ENCODE measurements at regions not wholly inside any gene's neighbourhood (a gene's known extent, or its start where the extent isn't known, plus 50 kb on each side); places are given as distances from the start of the nearest gene placed in this dataset.
A peak's percentile ranks its signal among the peaks of the same experiment; 100 is the strongest.

DNA sequence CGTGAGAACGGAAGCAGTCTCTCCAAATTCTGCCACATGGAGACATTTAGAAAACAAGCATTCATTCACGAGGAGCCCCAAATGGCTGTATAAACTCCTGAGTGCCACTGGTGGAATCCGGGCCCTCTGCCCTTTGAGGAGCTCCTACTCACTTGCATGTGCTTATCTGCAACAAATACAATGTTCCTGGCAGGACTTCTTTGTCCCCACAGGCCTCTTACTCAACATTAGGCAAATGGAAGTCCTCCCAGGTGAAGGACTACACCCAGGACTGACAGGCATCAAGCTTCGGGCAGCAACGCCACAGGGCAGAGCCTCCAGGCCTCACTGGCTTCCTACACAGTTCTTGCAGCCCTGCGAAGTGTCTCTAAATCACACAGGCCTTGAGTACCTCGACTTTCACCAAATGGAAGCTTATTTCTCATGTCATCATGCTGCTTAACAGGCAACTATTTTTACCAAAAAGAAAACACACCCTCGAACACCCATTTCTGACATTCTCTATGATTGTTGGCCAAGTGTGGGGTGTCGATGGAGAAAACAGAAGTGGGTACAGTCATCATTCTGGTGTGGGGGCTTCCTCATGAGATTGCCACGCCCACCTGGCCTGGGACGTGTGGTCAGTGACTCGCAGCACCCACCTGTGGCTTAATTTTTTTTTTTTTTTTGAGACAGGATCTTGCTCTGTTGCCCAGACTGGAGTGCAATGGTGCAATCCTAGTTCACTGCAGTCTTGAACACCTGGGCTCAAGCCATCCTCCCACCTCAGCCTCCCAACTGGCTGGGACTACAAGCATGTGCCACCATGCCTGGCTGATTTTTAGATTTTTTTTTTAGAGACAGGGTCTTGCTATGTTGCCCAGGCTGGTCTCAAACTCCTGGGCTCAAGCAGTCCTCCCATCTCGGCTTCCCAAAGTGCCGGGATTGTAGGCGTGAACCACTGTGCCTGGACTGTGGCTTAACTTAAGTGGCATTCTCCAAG is 186.8 kb upstream of the GLI2 start:
- DNase-seq (ENCODE audit: low spot score): no peak

- DNase-seq (ENCODE audit: low spot score): no peak
Observed at GRCh38 chr2:120549841-120550240, 185.8 kb upstream of the GLI2 start.

DNA sequence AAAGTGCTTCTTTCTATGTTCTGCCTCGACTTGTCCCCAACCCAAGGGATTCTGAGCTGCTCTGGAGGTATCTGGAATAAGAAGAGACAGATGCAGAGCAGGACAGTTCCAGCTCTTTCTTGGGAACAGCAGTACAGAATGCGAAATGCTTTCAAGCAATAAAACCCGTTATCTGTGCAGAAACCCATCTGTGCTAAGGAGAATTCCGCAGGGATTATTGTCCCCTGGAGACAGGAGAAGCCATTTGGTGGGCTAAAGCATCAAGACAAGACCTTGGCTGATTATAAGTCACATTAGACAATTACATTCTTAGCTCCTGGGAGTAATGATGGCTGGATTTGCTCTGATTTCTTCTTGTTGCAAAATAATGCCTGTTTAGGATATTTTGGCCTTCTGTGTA is 185.4 kb upstream of the GLI2 start:
- DNase-seq (ENCODE audit: low spot score): no peak

GRCh38 chr2:120550893-120551446 is 184.7 kb upstream of the GLI2 start:
- no peak for DNase-seq (ENCODE audit: low spot score)

GRCh38 chr2:120551522-120551921 is 184.1 kb upstream of the GLI2 start:
- DNase-seq (ENCODE audit: low spot score): no peak

DNA sequence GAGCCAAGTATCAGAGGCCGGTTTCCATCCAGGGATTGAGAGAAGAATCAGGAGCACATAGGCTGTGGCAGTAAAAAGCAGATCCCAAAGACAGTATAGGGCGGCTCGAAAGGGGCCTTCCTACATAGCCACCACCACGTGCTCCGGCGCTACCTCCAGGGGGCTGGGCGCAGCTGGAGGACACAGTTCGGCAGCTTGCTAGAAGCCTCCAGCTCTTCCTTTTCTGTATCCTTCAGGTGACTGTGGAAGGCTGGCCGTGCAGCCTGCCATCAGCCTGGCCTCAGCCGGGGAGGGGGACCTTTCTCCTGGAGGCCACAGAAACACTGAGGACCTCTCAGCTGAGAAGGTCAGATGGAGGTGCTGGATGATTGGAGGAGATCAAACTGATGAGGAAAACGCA is 183.6 kb upstream of the GLI2 start:
- DNase-seq (ENCODE audit: low spot score): no peak

DNA sequence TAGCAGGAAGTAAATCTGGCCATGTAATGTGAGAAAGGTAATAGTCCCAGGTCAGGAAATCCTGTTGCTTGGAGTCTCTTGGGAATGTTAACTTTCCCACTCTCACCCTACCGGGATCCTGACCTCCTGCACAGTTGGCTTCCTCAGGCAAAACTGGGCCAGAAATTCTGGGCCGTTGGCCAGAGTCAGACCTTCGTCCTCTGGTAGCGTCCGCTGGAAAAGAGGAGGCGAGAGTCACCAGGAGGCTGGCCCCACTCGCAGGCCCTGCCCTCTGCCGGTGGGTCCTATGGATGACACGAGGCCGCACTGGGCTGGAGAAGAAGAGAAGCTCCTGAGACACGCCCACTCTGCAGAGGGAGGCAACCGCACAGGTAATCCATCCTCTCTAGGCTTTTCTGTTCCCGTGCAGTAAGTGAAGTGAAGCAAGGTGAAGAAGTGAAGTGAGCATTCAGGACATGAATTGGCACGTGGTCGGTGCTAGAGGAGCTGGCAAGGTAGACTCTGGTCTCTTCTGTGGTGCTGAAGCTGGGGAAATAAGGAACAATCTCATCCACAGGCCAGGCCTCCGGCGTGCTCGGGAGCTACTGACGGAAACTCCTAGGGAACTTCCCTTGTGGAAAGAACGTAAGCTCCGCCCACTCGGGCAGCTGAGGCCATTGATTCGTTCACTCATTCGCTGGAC is 182.7 kb upstream of the GLI2 start:
- DNase-seq (ENCODE audit: low spot score): peak; percentile 80

- no peak for DNase-seq (ENCODE audit: low spot score)
Observed at GRCh38 chr2:120554625-120555032, 181.0 kb upstream of the GLI2 start.

DNA sequence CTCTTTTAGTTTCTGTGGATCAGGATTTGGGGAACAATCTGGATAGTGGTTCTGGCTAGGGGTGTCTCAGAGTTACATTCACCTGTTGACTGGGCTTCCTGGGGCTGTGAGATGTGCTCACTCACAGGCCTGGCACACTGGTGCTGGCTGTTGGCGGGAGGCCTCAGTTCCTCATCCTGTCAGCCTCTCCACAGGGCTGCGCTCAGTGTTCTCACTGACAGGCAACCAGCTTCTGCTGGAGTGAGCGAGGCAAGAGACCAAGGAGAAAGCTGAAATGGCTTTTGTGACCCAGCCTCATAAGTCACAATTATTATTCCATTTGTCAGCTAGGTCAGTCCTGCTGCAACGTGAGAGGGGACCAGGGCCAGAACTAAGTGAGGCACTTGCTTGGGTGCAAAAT is 180.6 kb upstream of the GLI2 start:
- no peak for DNase-seq (ENCODE audit: low spot score)

GRCh38 chr2:120556911-120557310 is 178.8 kb upstream of the GLI2 start:
- DNase-seq (ENCODE audit: low spot score): no peak

- no peak for DNase-seq (ENCODE audit: low spot score)
Observed at GRCh38 chr2:120558847-120559246, 176.8 kb upstream of the GLI2 start.

- peak; percentile 86 for DNase-seq (ENCODE audit: low spot score)
Observed at GRCh38 chr2:120559401-120559800, 176.3 kb upstream of the GLI2 start.

GRCh38 chr2:120560330-120560729 is 175.3 kb upstream of the GLI2 start:
- DNase-seq (ENCODE audit: low spot score): no peak

- DNase-seq (ENCODE audit: low spot score): no peak
Observed at GRCh38 chr2:120561379-120562035, 174.2 kb upstream of the GLI2 start.

- DNase-seq (ENCODE audit: low spot score): no peak
Observed at GRCh38 chr2:120562218-120563005, 173.3 kb upstream of the GLI2 start.

DNA sequence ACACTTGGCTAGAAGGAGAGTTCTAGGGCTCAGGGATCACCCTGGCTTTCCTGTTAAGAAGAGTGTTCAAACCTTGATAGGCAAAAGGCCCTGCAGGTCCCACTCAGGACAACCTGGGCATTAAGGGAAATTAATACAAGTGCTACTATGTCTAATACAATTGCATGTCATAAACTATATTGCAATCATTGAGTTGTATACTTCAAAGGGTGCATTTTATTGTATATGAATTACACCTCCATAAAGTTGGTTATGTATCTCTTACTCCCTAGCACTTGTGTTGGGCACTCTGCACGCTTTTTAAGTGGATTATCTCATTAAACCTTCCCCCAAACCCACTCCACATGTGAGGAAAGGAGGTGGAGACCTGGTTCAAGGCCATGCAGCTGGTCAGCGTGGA is 172.1 kb upstream of the GLI2 start:
- no peak for DNase-seq (ENCODE audit: low spot score)

DNA sequence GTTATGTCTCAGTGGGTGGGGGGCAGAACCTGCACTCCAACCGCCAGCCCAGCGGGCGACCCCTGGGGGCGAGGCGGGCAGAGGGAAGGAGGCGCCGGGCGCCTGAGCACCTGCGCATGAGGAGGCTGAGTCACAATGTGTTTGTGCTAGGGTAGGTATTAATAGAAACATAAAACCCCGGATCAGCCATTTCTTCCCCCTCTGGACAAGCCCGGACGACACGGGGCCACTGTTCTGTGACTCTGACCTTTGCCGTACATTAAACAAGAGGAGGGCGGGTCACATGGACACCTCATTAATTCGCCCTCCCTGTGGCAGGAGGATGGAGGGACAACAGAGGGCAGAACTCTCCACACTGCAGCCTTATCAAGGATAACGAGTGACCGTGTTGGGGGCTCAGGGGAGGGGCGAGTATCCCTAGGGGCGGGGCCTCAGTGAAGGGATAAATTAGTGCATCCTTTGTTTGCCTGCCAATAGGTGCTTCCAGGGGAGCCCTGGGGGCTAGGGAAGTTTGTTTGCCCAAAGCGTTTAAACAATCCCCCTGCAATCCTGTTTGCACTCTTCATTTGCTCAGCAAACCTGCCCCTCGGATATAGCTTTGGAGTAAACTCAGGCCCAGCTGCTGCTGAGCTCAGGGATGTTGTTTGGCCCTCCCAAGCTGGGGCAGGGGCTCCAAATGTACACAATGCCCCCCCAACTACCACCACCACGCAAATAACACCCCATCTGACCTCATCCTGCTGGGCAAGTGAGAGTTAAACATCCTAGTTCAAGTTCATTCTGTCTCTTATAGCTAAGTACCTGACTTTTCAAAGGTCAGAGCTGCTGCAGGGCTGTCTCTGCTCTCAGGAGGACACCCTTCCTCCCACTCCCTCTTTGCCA is 171.2 kb upstream of the GLI2 start:
- DNase-seq (ENCODE audit: low spot score): no peak

- no peak for DNase-seq (ENCODE audit: low spot score)
Observed at GRCh38 chr2:120565095-120565460, 170.6 kb upstream of the GLI2 start.

DNA sequence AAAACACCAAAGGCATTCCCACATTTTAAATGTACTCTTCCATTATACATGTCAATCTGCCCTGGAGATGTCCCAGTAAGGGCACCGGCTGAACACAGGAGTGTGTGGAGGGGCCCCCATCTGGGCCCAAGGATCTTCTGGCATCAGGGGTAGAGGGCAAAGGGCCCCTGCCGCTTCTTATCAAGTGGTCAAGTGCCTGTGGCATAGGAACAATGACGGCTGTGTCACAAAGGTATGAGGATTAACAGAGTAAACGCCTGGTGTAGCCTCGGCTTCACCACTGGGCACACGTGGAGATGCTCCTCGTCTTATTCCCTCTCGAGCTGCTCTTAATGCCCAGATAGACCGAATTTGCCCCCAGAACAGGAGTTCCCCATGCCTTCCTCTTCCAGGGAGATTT is 169.7 kb upstream of the GLI2 start:
- no peak for DNase-seq (ENCODE audit: low spot score)

GRCh38 chr2:120566331-120567035 is 169.2 kb upstream of the GLI2 start:
- peak; percentile 43 for DNase-seq (ENCODE audit: low spot score)
